Hepatocyte (in vitro differentiated cells): ENCODE measurements at regions not wholly inside any gene's neighbourhood (a gene's known extent, or its start where the extent isn't known, plus 50 kb on each side); places are given as distances from the start of the nearest gene placed in this dataset.

Source experiments
- DNase-seq: peaks from one replicate; pipeline ENCODE4 v3.0.0-alpha.2; 2016; ENCODE audit warnings: low spot score
- H2AFZ ChIP-seq: fragments of 200-600 bp; sonication (generic); 2 replicates; pipeline ENCODE4 v1.6.0; 2016; ENCODE audit warnings: antibody characterized with exemption, mild to moderate bottlenecking
- H3K27ac ChIP-seq: fragments of 200-600 bp; sonication (generic); 2 replicates; pipeline ENCODE4 v1.5.1; 2016; ENCODE audit warnings: mild to moderate bottlenecking
- H3K27me3 ChIP-seq: fragments of 200-600 bp; sonication (generic); 2 replicates; pipeline ENCODE4 v1.6.1; 2016
- H3K36me3 ChIP-seq: fragments of 200-600 bp; sonication (generic); replicated peaks from 2 replicates; pipeline ENCODE4 v1.5.1; 2016; ENCODE audit warnings: low read depth; ENCODE audit not compliant: insufficient read depth
- H3K4me1 ChIP-seq: fragments of 200-600 bp; sonication (generic); 2 replicates; pipeline ENCODE4 v1.5.1; 2016; ENCODE audit warnings: mild to moderate bottlenecking, moderate library complexity; ENCODE audit not compliant: insufficient read depth
- H3K4me2 ChIP-seq: fragments of 200-600 bp; sonication (generic); 2 replicates; pipeline ENCODE4 v1.6.0; 2016
- H3K4me3 ChIP-seq: fragments of 200-600 bp; sonication (generic); 2 replicates; pipeline ENCODE4 v1.5.1; 2016; ENCODE audit warnings: mild to moderate bottlenecking
- H3K79me2 ChIP-seq: fragments of 200-600 bp; sonication (generic); 2 replicates; pipeline ENCODE4 v1.6.0; 2017; ENCODE audit warnings: mild to moderate bottlenecking
- H3K9me2 ChIP-seq: fragments of 200-600 bp; sonication (generic); replicated peaks from 2 replicates; pipeline ENCODE4 v1.6.0; 2017; ENCODE audit warnings: mild to moderate bottlenecking; ENCODE audit not compliant: insufficient read depth
- H3K9me3 ChIP-seq: fragments of 200-600 bp; sonication (generic); 2 replicates; pipeline ENCODE4 v1.5.1; 2016; ENCODE audit warnings: low read depth, mild to moderate bottlenecking
- H4K20me1 ChIP-seq: fragments of 200-600 bp; sonication (generic); 2 replicates; pipeline ENCODE4 v1.6.0; 2016; ENCODE audit warnings: mild to moderate bottlenecking; ENCODE audit not compliant: insufficient read depth, poor library complexity, severe bottlenecking
- CTCF ChIP-seq: fragments of 200-600 bp; sonication (generic); IDR thresholded peaks from 2 replicates; pipeline ENCODE4 v1.5.1; 2016; ENCODE audit warnings: antibody characterized with exemption, mild to moderate bottlenecking; ENCODE audit not compliant: poor library complexity
- EZH2 ChIP-seq: fragments of 200-600 bp; sonication (generic); IDR thresholded peaks from 2 replicates; pipeline ENCODE4 v1.6.1; 2016; ENCODE audit warnings: antibody characterized with exemption, mild to moderate bottlenecking, borderline replicate concordance
- EZH2phosphoT487 ChIP-seq: fragments of 200-600 bp; sonication (generic); IDR thresholded peaks from one replicate; pipeline ENCODE4 v1.6.1; 2018; ENCODE audit warnings: antibody characterized with exemption, mild to moderate bottlenecking, low read depth, moderate library complexity; ENCODE audit not compliant: unreplicated experiment, severe bottlenecking
- WGBS: methylation state at CpG from one replicate; pipeline ENCODE4 v1.1.6; 2016; ENCODE audit warnings: low lambda C conversion rate; ENCODE audit errors: missing lambda C conversion rate; 5-methylcytosine and 5-hydroxymethylcytosine counted together

DNA sequence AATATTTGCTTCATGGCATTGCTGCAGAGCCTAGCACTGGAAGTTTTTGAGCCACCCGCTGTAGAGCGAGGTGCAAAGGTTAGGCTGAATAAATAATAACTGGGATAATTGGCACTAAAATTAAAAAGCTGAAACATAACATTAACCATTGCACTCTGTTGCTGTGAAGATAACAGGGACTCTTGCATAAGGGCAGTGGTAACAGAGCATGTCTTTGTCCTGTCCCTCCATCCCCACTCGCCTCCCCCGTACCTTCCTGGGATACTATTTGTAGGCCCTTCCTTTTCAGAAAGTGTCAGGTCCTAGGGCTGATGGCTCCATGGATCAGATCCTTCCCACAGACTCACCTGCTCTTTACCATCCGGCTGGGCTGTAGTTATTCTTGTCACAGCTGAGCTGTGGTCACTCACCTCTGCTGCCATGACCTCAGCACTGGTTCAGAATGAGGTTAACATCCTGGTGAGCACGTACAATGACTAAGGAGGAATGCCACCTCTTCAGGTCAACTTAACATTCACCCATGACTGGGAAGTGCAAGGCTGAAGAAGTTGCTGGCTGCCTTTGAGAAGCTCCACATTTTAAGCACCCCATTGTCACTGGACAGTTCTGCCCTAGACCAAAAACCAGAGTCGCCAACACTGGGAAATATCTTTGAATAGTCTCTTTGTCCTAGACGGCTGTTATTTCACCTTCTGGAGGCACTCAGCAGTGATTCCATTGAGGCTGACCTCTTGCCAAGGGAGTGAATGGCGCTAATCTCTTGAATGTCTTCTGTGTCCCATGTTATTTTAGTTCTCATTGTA is 103.2 kb upstream of the KIRREL3 start:
- H3K27me3 ChIP-seq: no peaks in the 10 kb centered on the region
- WGBS: 70% methylated on average over 9 of the region's 9 CpGs
- H3K36me3 ChIP-seq: no peaks in the 10 kb centered on the region
- no peaks in the 10 kb centered on the region for H4K20me1 ChIP-seq
- H3K79me2 ChIP-seq: no peaks in the 10 kb centered on the region
- H3K4me1 ChIP-seq: peaks cover 3% of the 10 kb centered on the region
- H3K9me2 ChIP-seq: no peaks in the 10 kb centered on the region
- H3K27ac ChIP-seq: no peak overlapping the region
- no peak for DNase-seq
- TF ChIP-seq CTCF (no peak), EZH2 (no peak), EZH2phosphoT487 (no peak)
- H3K4me2 ChIP-seq: no peak overlapping the region
- H2AFZ ChIP-seq: no peak overlapping the region
- no peaks in the 10 kb centered on the region for H3K9me3 ChIP-seq
- H3K4me3 ChIP-seq: no peak overlapping the region

DNA sequence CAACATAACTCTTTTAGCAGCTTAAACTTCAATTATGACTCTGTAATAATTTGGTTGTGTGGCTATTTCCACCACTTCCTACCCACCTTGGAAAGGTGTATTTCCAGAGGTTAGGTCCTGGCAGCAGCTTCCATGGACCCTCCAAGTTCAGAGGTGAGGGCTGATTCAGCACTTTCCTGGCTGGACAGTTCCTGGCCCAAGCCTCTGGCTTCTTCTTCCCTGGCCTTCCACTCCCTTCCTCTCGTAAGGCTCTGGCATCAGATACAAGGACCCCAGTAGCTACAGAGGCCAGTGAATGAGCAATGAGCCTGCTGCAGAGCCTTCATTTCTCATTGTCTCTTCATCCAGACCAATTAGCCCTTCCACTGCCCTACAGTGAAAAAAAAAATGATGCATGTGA is 98.1 kb upstream of the KIRREL3 start:
- H3K27me3 ChIP-seq: peaks cover 3% of the 10 kb centered on the region
- no peaks in the 10 kb centered on the region for H3K9me2 ChIP-seq
- H3K27ac ChIP-seq: no peak overlapping the region
- no peaks in the 10 kb centered on the region for H3K36me3 ChIP-seq
- H3K4me3 ChIP-seq: no peak overlapping the region
- TF ChIP-seq EZH2: no peak
- no peak for TF ChIP-seq EZH2phosphoT487
- no peak for TF ChIP-seq CTCF
- no peak for DNase-seq
- no peaks in the 10 kb centered on the region for H3K9me3 ChIP-seq
- 27% methylated on average over 1 of the region's 1 CpG for WGBS
- H3K4me2 ChIP-seq: no peak overlapping the region
- no peaks in the 10 kb centered on the region for H4K20me1 ChIP-seq
- no peaks in the 10 kb centered on the region for H3K79me2 ChIP-seq
- H3K4me1 ChIP-seq: no peaks in the 10 kb centered on the region
- no peak overlapping the region for H2AFZ ChIP-seq

DNA sequence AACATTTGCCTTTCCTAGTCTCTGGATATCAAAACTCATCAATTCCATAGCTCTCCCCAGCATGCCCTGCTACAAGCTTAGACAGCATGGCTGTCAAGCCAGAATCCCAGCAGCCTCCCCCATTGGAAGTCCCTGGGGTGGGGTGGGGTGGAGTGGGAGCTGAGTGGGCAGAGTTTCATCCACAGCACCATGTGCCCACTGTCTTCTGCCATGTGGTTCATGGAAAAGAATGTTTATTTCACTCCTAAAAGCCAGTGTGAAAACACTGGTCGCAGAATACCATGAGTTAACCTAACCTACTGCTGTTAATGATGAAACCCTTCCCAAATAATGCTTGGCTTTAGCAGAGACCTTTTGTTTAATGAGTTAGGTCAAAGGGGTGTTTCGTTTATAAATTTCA is 80.2 kb upstream of the KIRREL3 start:
- Histone ChIP-seq H3K27me3 (peaks cover 5% of the 10 kb centered on the region), H3K4me1 (no peaks in the 10 kb centered on the region), H3K4me2 (no peak overlapping the region), H3K4me3 (no peak overlapping the region), H3K27ac (no peak overlapping the region), H4K20me1 (no peaks in the 10 kb centered on the region), H3K79me2 (no peaks in the 10 kb centered on the region), H3K9me3 (no peaks in the 10 kb centered on the region), H3K9me2 (no peaks in the 10 kb centered on the region), H3K36me3 (no peaks in the 10 kb centered on the region), H2AFZ (no peak overlapping the region)
- DNase-seq: no peak
- 62% methylated on average over 2 of the region's 2 CpGs for WGBS
- TF ChIP-seq EZH2phosphoT487 (no peak), EZH2 (no peak), CTCF (no peak)
